Chondrocyte (in vitro differentiated cells): ENCODE measurements at regions not wholly inside any gene's neighbourhood (a gene's known extent, or its start where the extent isn't known, plus 50 kb on each side); places are given as distances from the start of the nearest gene placed in this dataset.

ENCODE experiments used
- DNase-seq: peaks from one replicate; pipeline ENCODE4 v3.0.0; 2021; ENCODE audit warnings: mixed read lengths, low spot score
- H3K27ac Mint-ChIP-seq: one replicate; pipeline ENCODE4 v1.8.0; 2021; ENCODE audit warnings: mild to moderate bottlenecking, moderate library complexity, mixed read lengths; ENCODE audit not compliant: unreplicated experiment
- H3K27me3 Mint-ChIP-seq: 2 replicates; pipeline ENCODE4 v1.8.0; 2021; ENCODE audit warnings: low read depth, mixed read lengths
- H3K36me3 Mint-ChIP-seq: 2 replicates; pipeline ENCODE4 v1.8.0; 2021; ENCODE audit warnings: low read depth, mixed read lengths
- H3K4me1 Mint-ChIP-seq: 2 replicates; pipeline ENCODE4 v1.8.0; 2021; ENCODE audit warnings: low read depth, mild to moderate bottlenecking, mixed read lengths
- H3K4me3 Mint-ChIP-seq: one replicate; pipeline ENCODE4 v1.8.0; 2021; ENCODE audit warnings: mild to moderate bottlenecking, moderate library complexity, mixed read lengths; ENCODE audit not compliant: unreplicated experiment
- H3K9me3 Mint-ChIP-seq: 2 replicates; pipeline ENCODE4 v1.8.0; 2021; ENCODE audit warnings: low read depth, mixed read lengths
- CTCF ChIP-seq: fragments of 200-600 bp; sonication (generic); IDR thresholded peaks from 2 replicates; pipeline ENCODE4 v1.5.0; 2021; ENCODE audit warnings: antibody characterized with exemption, mild to moderate bottlenecking, moderate library complexity

DNA sequence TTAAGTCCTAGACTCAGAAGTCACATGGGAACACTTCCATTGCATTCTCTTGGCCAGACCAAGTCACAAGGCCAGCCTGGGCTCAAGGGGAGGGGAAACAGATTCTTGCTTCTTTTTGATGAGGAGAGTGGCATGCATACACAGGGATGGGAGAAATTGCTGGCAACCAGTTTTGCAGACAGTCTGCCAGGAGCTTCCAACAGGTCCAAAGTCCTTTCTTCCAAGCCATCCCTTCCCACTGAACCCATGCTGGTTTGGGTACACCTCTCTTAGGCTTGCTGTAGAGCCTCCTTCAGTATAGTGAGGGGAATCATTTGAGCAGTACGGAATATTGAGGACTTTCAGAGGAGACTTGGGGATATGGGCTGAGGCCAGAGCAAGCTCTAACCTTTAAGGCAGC lies 267.8 kb downstream of the BCOR start:
- no peak overlapping the region for H3K27ac Mint-ChIP-seq

DNA sequence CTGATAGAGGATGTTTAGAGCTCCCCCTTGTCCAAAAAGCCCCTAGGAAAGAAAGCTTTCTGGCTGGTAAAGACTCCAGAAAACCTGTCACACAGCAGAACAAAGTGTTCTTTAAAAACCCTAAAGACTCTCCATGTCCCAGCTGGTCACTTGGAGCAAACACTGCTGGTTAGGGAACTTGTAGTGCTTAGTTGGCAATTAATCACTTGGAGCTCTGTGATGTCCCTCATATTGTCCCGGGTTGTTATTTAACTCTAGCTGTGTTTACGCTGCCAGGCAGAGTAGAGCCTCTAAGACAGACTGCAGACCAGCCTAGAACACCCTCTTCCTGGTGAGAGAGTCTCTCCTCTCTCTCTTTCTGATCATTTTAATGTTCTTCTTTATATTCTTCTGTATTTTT lies 267.3 kb downstream of the BCOR start:
- H3K4me1 Mint-ChIP-seq = no peaks in the 10 kb centered on the region
- H3K27ac Mint-ChIP-seq = no peak overlapping the region
- H3K27me3 Mint-ChIP-seq = no peaks in the 10 kb centered on the region
- no peak for TF ChIP-seq CTCF
- H3K36me3 Mint-ChIP-seq = no peaks in the 10 kb centered on the region
- H3K9me3 Mint-ChIP-seq = peaks cover 15% of the 10 kb centered on the region
- no peak for DNase-seq
- H3K4me3 Mint-ChIP-seq = no peak overlapping the region

More for the DNA sequence above, 267.8 kb downstream of the BCOR start:
- Mint-ChIP-seq H3K27me3 (no peaks in the 10 kb centered on the region), H3K4me1 (no peaks in the 10 kb centered on the region), H3K4me3 (no peak overlapping the region), H3K9me3 (peaks cover 15% of the 10 kb centered on the region), H3K36me3 (no peaks in the 10 kb centered on the region)
- DNase-seq = no peak
- no peak for TF ChIP-seq CTCF

DNA sequence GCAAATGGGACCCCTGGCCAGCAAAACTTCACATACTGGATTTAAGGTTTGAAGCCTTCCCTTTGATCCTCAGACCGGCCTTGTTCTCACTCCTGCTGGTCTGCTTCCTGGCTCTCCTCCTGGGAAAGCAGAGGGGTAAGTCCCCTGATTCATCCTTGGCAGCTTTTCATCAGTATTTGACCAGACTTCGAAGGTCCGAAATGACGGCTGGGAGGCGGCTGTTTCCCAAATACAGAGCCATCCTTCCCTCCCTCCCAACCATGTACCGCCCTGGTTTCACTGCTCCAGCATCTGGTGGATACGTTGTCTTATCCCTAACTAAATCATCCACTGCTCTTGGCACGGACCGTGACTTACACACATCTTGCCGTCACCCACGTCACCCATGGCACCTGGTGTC lies 265.5 kb downstream of the BCOR start:
- Mint-ChIP-seq H3K27me3 (no peaks in the 10 kb centered on the region), H3K36me3 (no peaks in the 10 kb centered on the region), H3K27ac (no peak overlapping the region), H3K9me3 (peaks cover 15% of the 10 kb centered on the region), H3K4me3 (no peak overlapping the region), H3K4me1 (no peaks in the 10 kb centered on the region)
- no peak for TF ChIP-seq CTCF
- DNase-seq = no peak

DNA sequence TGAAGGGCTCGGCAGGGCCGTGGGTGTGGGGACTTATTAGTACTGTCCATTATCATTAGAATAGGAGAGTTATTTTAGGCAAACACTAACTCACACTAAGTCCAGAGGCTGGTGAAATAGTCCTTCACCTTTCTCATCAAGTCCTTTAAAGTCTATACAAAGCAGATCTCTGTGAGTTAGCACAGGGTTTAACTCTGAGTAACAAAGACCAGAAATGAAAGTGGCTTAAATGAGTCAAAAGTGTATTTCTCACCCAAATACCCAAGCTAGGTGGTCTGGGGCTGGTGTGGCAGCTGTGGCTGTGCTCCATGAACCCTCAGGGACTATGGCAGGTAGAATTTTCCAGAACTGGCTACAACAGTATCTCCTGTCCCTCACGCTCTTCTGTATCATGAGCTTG lies 263.2 kb downstream of the BCOR start:
- Mint-ChIP-seq H3K9me3 (peaks cover 6% of the 10 kb centered on the region), H3K36me3 (no peaks in the 10 kb centered on the region), H3K4me1 (no peaks in the 10 kb centered on the region), H3K4me3 (no peak overlapping the region), H3K27me3 (no peaks in the 10 kb centered on the region), H3K27ac (no peak overlapping the region)
- no peak for TF ChIP-seq CTCF
- DNase-seq = no peak

GRCh38 chrX:39835241-39835640 lies 262.5 kb downstream of the BCOR start:
- no peaks in the 10 kb centered on the region for H3K36me3 Mint-ChIP-seq
- no peak for TF ChIP-seq CTCF
- no peak overlapping the region for H3K4me3 Mint-ChIP-seq
- peaks cover 3% of the 10 kb centered on the region for H3K9me3 Mint-ChIP-seq
- DNase-seq = no peak
- no peak overlapping the region for H3K27ac Mint-ChIP-seq
- no peaks in the 10 kb centered on the region for H3K4me1 Mint-ChIP-seq
- no peaks in the 10 kb centered on the region for H3K27me3 Mint-ChIP-seq
